GM12878 (cell line): ENCODE measurements at regions not wholly inside any gene's neighbourhood (a gene's known extent, or its start where the extent isn't known, plus 50 kb on each side); places are given as distances from the start of the nearest gene placed in this dataset.

Source experiments
- ATAC-seq: fragments of 200-7000 bp; cut with Tn5 transposase; 3 replicates; pipeline ENCODE4 v1.9.1; 2020; ENCODE audit warnings: mild to moderate bottlenecking, moderate library complexity
- BruUV-seq: library from RNA; stranded (reverse); fragments of 400-500 nt; replicated peaks from 2 replicates; lab custom pipeline; 2021; lab: Mats Ljungman, UMichigan
- CTCF ChIA-PET: fragments of 300-600 bp; sonication (Branson Sonifier 250); formaldehyde crosslinking; extraction: SDS; loops from one replicate; lab custom pipeline; 2021; ENCODE audit warnings: inconsistent platforms; lab: Yijun Ruan, JAX
- POLR2A ChIA-PET: fragments of 350-600 bp; formaldehyde crosslinking; extraction: SDS; loops from one replicate; lab custom pipeline; 2021; ENCODE audit warnings: inconsistent platforms; lab: Charles Lee
- RAD21 ChIA-PET: fragments of 300-600 bp; sonication (Branson Sonifier 250); formaldehyde crosslinking; loops from one replicate; lab custom pipeline; 2023; ENCODE audit warnings: antibody characterized with exemption; ENCODE audit not compliant: unreplicated experiment; lab: Charles Lee
- SMC1A ChIA-PET: fragments of 300-600 bp; sonication (Branson Sonifier 250); formaldehyde crosslinking; loops from one replicate; lab custom pipeline; 2023; ENCODE audit not compliant: unreplicated experiment, uncharacterized antibody; lab: Charles Lee
- DNase-seq: peaks from one replicate; pipeline ENCODE4 v3.0.0-alpha.2; 2011; ENCODE audit warnings: low read depth, low spot score
- FAIRE-seq: peaks from 3 replicates; lab custom pipeline; 2011; peaks lifted over from hg19 to GRCh38; lab: Jason Lieb, UNC
- H2AFZ ChIP-seq: 2 replicates; pipeline ENCODE4 v1.6.0; 2011; ENCODE audit warnings: low read depth, low read length, control low read depth; ENCODE audit not compliant: control insufficient read depth
- H3K27ac ChIP-seq: 2 replicates; pipeline ENCODE4 v1.5.1; 2011; ENCODE audit warnings: control low read depth; ENCODE audit not compliant: control insufficient read depth, insufficient read depth
- H3K27me3 ChIP-seq, 2 experiments: replicated peaks in 1 of 2; 2 replicates each; pipeline versions ENCODE4 v1.6.0 to v1.6.1; 2011; ENCODE audit warnings: low read length in 1 of 2; ENCODE audit not compliant: control insufficient read depth in 2 of 2, insufficient read depth in 2 of 2
- H3K36me3 ChIP-seq, 2 experiments: 2 replicates each; pipeline ENCODE4 v1.5.1; 2011; ENCODE audit warnings: low read length in 1 of 2; ENCODE audit not compliant: control insufficient read depth in 2 of 2, insufficient read depth in 2 of 2
- H3K4me1 ChIP-seq: 2 replicates; pipeline ENCODE4 v1.6.1; 2011; ENCODE audit warnings: mild to moderate bottlenecking, low read length, moderate library complexity, mixed read lengths; ENCODE audit not compliant: control insufficient read depth, insufficient read depth
- H3K4me2 ChIP-seq: 2 replicates; pipeline ENCODE4 v1.6.0; 2011; ENCODE audit warnings: control low read depth; ENCODE audit not compliant: control insufficient read depth, insufficient read depth
- H3K4me3 ChIP-seq: fragments of 200-600 bp; sonication (generic); 2 replicates; pipeline ENCODE4 v1.5.1; 2016
- H3K79me2 ChIP-seq: 2 replicates; pipeline ENCODE4 v1.6.0; 2011; ENCODE audit warnings: low read length; ENCODE audit not compliant: control insufficient read depth, insufficient read depth
- H3K9ac ChIP-seq: 2 replicates; pipeline ENCODE4 v1.8.0; 2011; ENCODE audit warnings: low read length, control low read depth, mixed read lengths; ENCODE audit not compliant: control insufficient read depth, insufficient read depth
- H3K9me3 ChIP-seq: replicated peaks from 3 replicates; pipeline ENCODE4 v1.5.1; 2011; ENCODE audit warnings: mild to moderate bottlenecking, low read length; ENCODE audit not compliant: control insufficient read depth, insufficient read depth
- H4K20me1 ChIP-seq: 2 replicates; pipeline ENCODE4 v1.6.0; 2011; ENCODE audit not compliant: control insufficient read depth, insufficient read depth
- BACH1 ChIP-seq: fragments of 450-650 bp; IDR thresholded peaks from 2 replicates; pipeline ENCODE4 v1.6.1; 2017; ENCODE audit warnings: mild to moderate bottlenecking, borderline replicate concordance
- BHLHE40 ChIP-seq, 2 experiments: fragments of 450-650 bp in 1 of 2; IDR thresholded peaks; 2 replicates each; pipeline ENCODE4 v1.6.1; 2011 to 2017; ENCODE audit warnings: low read depth in 2 of 2, borderline replicate concordance in 1 of 2, improper control_type of control experiment in 1 of 2, low read length in 1 of 2, mild to moderate bottlenecking in 1 of 2
- BMI1 ChIP-seq: fragments of 450-650 bp; IDR thresholded peaks from 2 replicates; pipeline ENCODE4 v1.6.1; 2016; ENCODE audit warnings: mild to moderate bottlenecking, moderate library complexity, borderline replicate concordance
- BRCA1 ChIP-seq: IDR thresholded peaks from 2 replicates; pipeline ENCODE4 v1.6.1; 2011; ENCODE audit warnings: low read depth, low read length, improper control_type of control experiment
- E2F8 ChIP-seq: fragments of 450-650 bp; IDR thresholded peaks from 2 replicates; pipeline ENCODE4 v1.6.1; 2018; ENCODE audit warnings: mild to moderate bottlenecking, low read depth, moderate library complexity; ENCODE audit not compliant: partially characterized antibody
- EGR1 ChIP-seq, 2 experiments: IDR thresholded peaks; 1 replicate in 1 of 2; 2 replicates in 1 of 2; pipeline ENCODE4 v1.6.1; 2011 to 2012; ENCODE audit warnings: low read depth in 2 of 2, low read length in 2 of 2, borderline replicate concordance in 1 of 2, mild to moderate bottlenecking in 1 of 2, moderate library complexity in 1 of 2
- ESRRA ChIP-seq: IDR thresholded peaks from 2 replicates; pipeline ENCODE4 v1.6.1; 2012; ENCODE audit warnings: mild to moderate bottlenecking, low read length, improper control_type of control experiment
- IRF3 ChIP-seq: fragments of 450-650 bp; IDR thresholded peaks from 2 replicates; pipeline ENCODE4 v1.6.1; 2014; ENCODE audit warnings: mild to moderate bottlenecking
- KAT2A ChIP-seq: conservative IDR thresholded peaks from 2 replicates; pipeline ENCODE4 v1.6.1; 2011; ENCODE audit warnings: low read depth, low read length; ENCODE audit not compliant: control insufficient read depth
- KLF5 ChIP-seq: fragments of 450-650 bp; IDR thresholded peaks from 2 replicates; pipeline ENCODE4 v1.6.1; 2014; ENCODE audit warnings: mild to moderate bottlenecking; ENCODE audit not compliant: partially characterized antibody
- MTA3 ChIP-seq: IDR thresholded peaks from 2 replicates; pipeline ENCODE4 v1.6.1; 2012; ENCODE audit warnings: low read length, inconsistent platforms, borderline replicate concordance
- POU2F2 ChIP-seq: IDR thresholded peaks from 3 replicates; pipeline ENCODE4 v1.6.1; 2011; ENCODE audit warnings: low read depth, mild to moderate bottlenecking, low read length, borderline replicate concordance
- SMAD1 ChIP-seq: fragments of 450-650 bp; IDR thresholded peaks from 2 replicates; pipeline ENCODE4 v1.6.1; 2018; ENCODE audit warnings: mild to moderate bottlenecking, low read depth; ENCODE audit not compliant: partially characterized antibody
- SP1 ChIP-seq: IDR thresholded peaks from one replicate; pipeline ENCODE4 v1.6.1; 2011; ENCODE audit warnings: low read depth, low read length
- SREBF2 ChIP-seq: IDR thresholded peaks from 2 replicates; pipeline ENCODE4 v1.6.1; 2012; ENCODE audit warnings: mild to moderate bottlenecking, low read length
- SUPT20H ChIP-seq: IDR thresholded peaks from 2 replicates; pipeline ENCODE4 v1.6.1; 2011; ENCODE audit warnings: low read depth, mild to moderate bottlenecking, low read length, moderate library complexity, borderline replicate concordance; ENCODE audit not compliant: control insufficient read depth
- YY1 ChIP-seq: IDR thresholded peaks from 2 replicates; pipeline ENCODE4 v1.6.1; 2011; ENCODE audit warnings: low read depth, mild to moderate bottlenecking, low read length
- WGBS: methylation state at CpG from one replicate; pipeline ENCODE4 v1.1.6; 2016; ENCODE audit warnings: low lambda C conversion rate; ENCODE audit not compliant: insufficient replicate concordance, insufficient coverage; ENCODE audit errors: missing lambda C conversion rate; 5-methylcytosine and 5-hydroxymethylcytosine counted together
- in situ Hi-C: fragments of 300-500 bp; cut with MboI; formaldehyde crosslinking; loops from 9 replicates; pipeline ENCODE4 v1.14.3; 2018; ENCODE audit warnings: mixed read lengths
- intact Hi-C: fragments of 100-400 bp; cut with micrococcal nuclease; formaldehyde crosslinking; loops from one replicate; pipeline ENCODE4 v1.14.2; 2022; ENCODE audit not compliant: unreplicated experiment
- TF ChIP-seq, protein P1 (sequence below): fragments of 450-650 bp; formaldehyde crosslinking; IDR thresholded peaks from 2 replicates; pipeline ENCODE4 v1.4.0; 2022; ENCODE audit warnings: mild to moderate bottlenecking, moderate library complexity

GRCh38 chr2:216784456-216784855 lies 75.4 kb downstream of the TNP1 start:
- CTCF ChIA-PET = no interaction called here
- FAIRE-seq = no peak

More at GRCh38 chr2:216784456-216784855, 75.4 kb downstream of the TNP1 start:
- H3K27me3 ChIP-seq = no peaks in the 10 kb centered on the region; a peak in 3 of 4 replicates
- no peaks in the 10 kb centered on the region for H4K20me1 ChIP-seq
- no peak for TF ChIP-seq POU2F2
- TF ChIP-seq KAT2A = no peak
- no peak for TF ChIP-seq EGR1 (IDR thresholded peaks at IDR 0.05; ENCODE audit: borderline replicate concordance in 1 of 2, low read depth in 2 of 2, low read length in 2 of 2)
- TF ChIP-seq E2F8 = no peak
- no peak for TF ChIP-seq SREBF2
- no peak for TF ChIP-seq KLF5
- TF ChIP-seq, protein P1, sequence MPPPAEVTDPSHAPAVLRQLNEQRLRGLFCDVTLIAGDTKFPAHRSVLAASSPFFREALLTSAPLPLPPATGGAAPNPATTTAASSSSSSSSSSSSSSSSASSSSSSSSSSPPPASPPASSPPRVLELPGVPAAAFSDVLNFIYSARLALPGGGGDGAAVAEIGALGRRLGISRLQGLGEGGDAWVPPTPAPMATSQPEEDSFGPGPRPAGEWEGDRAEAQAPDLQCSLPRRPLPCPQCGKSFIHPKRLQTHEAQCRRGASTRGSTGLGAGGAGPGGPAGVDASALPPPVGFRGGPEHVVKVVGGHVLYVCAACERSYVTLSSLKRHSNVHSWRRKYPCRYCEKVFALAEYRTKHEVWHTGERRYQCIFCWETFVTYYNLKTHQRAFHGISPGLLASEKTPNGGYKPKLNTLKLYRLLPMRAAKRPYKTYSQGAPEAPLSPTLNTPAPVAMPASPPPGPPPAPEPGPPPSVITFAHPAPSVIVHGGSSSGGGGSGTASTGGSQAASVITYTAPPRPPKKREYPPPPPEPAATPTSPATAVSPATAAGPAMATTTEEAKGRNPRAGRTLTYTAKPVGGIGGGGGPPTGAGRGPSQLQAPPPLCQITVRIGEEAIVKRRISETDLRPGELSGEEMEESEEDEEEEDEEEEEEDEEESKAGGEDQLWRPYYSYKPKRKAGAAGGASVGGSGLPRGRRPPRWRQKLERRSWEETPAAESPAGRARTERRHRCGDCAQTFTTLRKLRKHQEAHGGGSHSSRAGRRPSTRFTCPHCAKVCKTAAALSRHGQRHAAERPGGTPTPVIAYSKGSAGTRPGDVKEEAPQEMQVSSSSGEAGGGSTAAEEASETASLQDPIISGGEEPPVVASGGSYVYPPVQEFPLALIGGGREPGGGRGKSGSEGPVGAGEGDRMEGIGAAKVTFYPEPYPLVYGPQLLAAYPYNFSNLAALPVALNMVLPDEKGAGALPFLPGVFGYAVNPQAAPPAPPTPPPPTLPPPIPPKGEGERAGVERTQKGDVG (CRISPR knock-in tag) = no peak
- no peak for TF ChIP-seq ESRRA
- TF ChIP-seq BACH1 = no peak
- TF ChIP-seq SMAD1 = no peak
- TF ChIP-seq MTA3 = no peak
- TF ChIP-seq YY1 = no peak
- TF ChIP-seq BRCA1 = no peak
- no peak for TF ChIP-seq BHLHE40 (IDR thresholded peaks at IDR 0.05; ENCODE audit: borderline replicate concordance in 1 of 2, low read depth in 2 of 2, low read length in 1 of 2)
- TF ChIP-seq BMI1 = no peak
- no peak for TF ChIP-seq IRF3
- no peak for TF ChIP-seq SP1
- no peak for TF ChIP-seq SUPT20H
- TF ChIP-seq, all 136 proteins: peak for 0
- Histone ChIP-seq H3K4me1 (no peaks in the 10 kb centered on the region), H3K27ac (no peak overlapping the region), H3K36me3 (no peaks in the 10 kb centered on the region), H2AFZ (no peak overlapping the region), H3K4me3 (no peak overlapping the region), H3K79me2 (no peaks in the 10 kb centered on the region), H3K9me3 (no peaks in the 10 kb centered on the region), H3K9ac (no peak overlapping the region), H3K4me2 (no peak overlapping the region)
- intact Hi-C loops = no loop called here
- 5% methylated on average over 3 of the region's 3 CpGs for WGBS
- ChIA-PET RAD21 (no interaction called here), SMC1A (no interaction called here), POLR2A (no interaction called here)
- in situ Hi-C loops = no loop called here
- no TSS peak for BruUV-seq
- ATAC-seq (no peak), DNase-seq (no peak)
